HG03558 (cell line): ENCODE measurements at regions not wholly inside any gene's neighbourhood (a gene's known extent, or its start where the extent isn't known, plus 50 kb on each side); places are given as distances from the start of the nearest gene placed in this dataset.
"Not testable (repeated sequence)": the region's sequence is repeated elsewhere in the genome, so short reads cannot be mapped to it uniquely, and the experiment has no call there.

Experiments used
- ATAC-seq: cut with Tn5 transposase; IDR thresholded peaks from one replicate; pipeline ENCODE4 v1.9.1; 2021; ENCODE audit warnings: moderate number of reproducible peaks; ENCODE audit not compliant: unreplicated experiment; ENCODE audit errors: extremely low read depth

DNA sequence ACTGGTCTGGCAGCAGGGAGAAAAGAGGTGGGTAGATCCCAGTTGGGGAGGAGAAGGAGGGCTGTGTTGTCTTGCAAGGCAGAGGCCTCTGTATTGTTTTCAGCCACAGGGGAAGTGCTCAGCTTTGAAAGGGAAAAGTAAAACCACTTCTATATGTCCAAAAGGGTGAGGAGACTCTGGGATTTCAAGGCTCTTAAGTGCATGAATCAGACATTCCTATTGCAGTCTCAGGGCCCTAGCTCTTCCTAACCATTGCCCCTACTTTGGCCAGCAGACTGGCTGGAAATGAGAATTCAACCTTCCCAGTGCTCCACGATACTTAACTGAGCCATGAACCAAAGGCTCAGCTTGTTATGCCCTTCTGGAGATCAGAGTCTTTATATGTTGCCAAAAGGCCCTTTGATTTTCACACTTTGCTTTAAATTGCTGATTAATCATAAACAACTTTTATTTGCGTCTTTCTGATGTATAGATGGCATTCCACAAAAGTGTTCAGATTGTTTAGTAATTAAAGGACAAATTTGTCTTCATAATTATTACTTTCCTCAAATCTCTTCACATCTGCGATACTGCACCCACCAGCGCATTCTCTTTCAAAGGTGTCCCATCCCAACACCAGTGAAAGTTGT, 313.8 kb upstream of the MMADHC start:
- ATAC-seq, result no peak

DNA sequence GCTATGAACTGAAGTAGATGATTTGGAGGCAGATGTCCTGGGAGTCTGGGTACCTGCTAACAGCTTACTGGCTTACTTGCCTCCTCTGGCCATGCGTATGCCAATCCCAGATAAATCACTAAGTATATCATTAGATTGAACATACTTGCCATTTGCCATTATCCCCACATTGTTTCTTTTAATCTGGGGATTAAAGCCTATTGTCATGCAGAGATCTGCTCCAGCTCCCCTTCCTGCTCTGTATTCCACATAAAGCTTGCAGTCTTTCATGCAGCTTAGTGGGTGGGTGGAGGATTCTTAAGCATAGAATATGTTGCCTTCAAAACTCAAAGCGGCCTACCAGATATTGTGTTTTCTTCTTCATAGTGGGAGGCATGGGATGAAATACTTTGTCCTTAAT, 311.8 kb upstream of the MMADHC start:
- ATAC-seq, result no peak

DNA sequence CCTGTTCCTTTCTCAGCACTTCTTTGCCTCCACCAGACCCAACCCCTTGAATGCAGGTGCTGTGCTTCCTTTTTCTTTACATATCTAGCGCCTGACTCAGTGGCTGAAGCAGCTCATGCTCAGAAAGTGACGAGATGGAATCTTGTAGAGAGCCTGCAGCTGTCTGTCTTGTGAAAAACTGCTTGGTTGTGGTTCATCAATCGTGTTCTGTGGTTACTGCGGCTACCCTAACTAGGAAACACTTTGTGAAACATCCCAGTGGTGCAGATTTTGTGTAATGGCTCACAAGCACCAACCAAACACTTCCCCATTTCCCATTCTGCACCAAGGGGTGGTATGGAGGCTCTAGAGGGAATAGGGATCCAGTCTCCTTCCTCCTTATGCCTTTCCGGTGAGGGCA, 307.2 kb upstream of the MMADHC start:
- ATAC-seq, result no peak

DNA sequence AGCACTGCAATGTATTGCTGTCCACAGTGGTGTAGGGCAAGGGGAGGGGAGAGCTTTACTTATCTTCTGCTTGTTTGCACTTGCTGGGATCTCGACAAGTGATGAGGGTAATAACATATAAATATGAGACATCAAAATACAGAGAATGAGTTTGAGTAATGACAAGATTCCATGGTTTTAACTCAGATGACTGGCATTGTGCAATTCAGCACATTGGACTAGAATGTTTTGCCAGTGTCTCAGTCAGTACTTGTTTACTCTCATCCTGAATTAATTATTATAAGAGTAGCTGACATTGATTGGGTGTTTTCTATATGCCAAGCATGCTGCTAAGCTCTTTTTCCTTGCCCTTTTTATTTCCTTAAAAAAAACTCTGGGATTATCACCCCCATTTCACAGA, 306.7 kb upstream of the MMADHC start:
- ATAC-seq, result no peak

DNA sequence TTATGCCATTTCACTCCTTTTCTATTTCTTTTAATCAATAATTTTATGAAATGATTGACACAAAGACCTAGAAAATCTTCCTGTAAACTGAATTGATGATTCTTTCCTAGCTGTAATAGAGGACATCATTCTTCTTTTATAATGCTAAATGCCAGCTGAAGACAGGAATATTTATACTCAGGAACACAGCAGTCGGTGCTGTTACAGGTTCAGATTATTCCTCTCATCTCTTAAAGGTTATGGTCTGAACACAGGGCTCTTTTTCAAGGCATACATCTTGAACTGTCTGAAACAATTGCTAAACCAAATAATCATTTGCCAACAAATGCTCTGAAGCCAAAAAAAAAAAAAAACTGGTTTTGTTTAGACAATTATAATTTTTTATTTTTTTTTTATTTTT, 305.0 kb upstream of the MMADHC start:
- no peak for ATAC-seq

DNA sequence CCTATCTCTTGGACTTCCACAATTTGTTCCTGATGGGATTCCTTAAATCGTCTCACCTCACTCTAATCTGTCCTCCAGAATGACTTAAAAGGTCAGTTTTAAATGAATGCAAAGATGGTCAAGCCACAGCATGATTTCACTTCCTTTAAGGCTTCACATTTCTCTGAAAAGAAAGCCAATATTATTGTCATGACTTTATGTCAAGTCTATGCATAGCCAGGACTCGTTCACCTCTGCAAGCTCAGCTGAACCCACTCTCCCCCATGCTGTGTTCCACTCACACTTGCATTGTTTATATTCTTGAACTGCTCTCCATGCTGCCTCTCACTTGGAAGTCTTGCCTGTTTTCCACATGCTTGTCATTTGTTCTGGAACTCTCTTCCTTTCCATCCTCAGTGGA, 298.4 kb upstream of the MMADHC start:
- ATAC-seq, result no peak

DNA sequence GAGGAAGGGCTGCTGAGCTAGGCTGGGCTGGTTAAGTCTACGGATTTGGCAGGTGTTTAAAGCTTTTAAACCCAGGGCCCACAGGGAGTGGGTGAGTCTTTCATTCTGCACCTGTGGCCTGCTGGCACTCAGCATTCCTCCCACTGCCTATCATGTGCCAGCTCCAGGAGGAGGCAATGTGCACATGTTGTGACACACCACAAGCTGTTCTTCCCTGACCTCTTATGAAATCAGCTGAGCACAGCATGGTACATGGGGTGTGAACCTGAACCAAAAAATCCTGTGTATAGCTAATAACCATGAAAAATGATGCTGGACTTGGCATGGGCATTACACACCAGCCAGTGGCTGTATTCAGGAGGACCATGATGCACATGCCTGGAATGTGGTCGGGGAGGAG, 297.9 kb upstream of the MMADHC start:
- ATAC-seq, result no peak

DNA sequence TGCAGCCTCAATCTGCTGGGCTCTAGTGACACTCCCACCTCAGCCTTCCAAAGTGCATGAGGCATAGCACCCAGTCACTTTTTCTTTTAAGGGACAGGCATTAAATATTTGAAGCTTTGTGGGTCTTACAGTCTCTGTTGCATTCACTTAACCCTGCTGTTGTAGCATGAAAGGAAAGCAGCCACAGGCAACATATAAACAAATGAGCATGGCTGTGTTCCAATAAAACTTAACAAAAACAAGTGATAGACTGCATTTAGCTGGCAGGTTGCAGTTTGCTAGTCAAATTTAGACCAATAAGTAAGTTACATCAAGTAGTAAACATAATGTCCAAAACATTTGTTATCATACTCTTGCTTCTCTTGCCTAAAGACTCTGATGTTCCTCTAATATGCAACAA, 297.3 kb upstream of the MMADHC start:
- ATAC-seq, result no peak

DNA sequence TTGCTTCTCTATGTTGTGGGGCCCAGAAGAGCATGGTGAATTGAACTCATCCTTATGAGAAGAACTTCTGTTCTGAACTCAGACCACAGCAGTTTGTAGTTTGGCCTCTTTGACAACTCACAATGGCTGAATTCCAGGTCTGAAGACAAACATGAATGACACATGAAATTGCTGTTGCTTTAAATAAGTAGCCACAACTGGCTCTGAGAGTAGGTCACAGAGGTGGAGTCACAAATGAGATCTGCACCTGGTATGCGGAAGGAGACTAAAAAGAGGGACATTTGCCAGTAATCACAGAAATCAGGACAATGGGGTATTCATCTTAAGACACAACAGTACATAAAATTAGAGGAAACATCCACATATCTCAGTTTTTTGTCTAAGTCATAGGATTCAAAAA, 290.3 kb upstream of the MMADHC start:
- no peak for ATAC-seq

DNA sequence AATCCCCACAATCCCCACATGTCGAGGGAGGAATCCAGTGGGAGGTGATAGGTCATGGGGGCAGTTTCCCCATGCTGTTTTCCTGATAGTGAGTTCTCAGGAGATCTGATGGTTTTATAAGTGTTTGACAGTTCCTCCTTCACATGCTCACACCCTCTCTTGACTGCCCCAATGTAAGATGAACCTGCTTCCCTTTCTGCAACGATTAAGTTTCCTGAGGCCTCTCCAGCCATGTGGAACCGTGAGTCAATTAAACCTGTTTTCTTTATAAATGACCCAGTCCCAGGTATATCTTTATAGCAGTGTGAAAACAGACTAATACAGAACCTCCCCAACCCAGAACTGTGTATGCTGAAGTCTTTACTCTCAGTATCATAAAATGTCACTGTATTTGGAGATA, 289.5 kb upstream of the MMADHC start:
- ATAC-seq, result no peak

DNA sequence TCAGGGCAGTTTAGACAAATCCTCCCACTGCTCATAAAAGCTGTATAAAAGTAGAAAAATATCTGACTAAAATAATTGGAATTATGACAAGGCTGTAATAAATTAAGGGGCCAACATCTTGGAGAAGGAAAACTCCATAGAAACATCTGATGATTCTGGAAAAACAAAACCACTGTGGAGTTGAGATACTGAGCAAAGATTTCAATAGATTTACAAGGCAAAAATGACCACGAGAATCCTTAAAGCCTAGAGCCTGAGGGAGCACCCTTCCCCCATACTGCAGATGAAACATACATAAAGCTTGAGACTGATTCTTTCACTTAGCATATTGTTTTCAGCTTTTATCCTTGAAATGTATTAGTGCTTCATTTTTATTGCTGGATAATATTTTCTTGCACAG, 286.4 kb upstream of the MMADHC start:
- no peak for ATAC-seq

DNA sequence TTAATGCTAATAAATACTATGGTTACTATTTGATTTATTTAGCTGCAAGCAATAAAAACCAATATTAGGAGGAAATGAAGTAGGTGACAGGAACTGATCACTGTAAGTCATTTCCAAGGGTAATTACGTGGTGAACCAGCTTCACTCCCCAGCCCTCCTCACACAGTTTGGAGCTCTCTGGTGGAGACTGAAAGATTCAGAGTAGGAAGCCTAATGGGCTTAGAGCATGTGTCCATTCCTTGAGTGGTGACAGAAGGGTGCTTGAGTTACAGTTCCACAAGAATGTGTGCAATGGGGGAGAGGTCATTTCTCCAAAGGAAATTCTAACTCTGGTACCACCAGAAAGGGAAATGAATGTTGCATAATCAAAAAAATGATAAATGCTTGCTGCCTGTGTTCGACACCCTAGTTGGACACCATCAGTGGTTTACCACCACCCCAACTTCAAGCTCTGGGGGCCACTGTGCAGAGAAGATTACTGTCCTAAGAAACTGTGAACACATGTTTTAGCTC, 285.1 kb upstream of the MMADHC start:
- ATAC-seq, result no peak

DNA sequence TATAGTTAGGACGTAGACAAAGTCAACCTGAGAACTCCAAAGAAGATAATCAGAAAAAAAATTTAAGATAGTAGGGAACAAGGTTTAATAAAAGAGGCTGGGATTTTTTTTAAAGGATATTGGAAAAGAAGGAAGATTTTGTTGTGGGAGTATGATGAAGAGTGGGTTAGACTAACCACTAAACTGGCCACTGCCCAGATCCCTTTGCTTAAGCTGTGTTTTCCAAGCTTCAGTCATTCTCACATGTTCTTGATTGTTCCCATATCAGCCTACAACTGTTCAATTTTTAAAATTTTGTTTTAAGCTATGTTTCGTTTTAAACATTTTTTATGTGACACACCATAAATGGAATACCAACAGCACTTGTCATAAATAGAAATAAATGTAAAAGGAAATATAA, 284.5 kb upstream of the MMADHC start:
- ATAC-seq, result no peak

DNA sequence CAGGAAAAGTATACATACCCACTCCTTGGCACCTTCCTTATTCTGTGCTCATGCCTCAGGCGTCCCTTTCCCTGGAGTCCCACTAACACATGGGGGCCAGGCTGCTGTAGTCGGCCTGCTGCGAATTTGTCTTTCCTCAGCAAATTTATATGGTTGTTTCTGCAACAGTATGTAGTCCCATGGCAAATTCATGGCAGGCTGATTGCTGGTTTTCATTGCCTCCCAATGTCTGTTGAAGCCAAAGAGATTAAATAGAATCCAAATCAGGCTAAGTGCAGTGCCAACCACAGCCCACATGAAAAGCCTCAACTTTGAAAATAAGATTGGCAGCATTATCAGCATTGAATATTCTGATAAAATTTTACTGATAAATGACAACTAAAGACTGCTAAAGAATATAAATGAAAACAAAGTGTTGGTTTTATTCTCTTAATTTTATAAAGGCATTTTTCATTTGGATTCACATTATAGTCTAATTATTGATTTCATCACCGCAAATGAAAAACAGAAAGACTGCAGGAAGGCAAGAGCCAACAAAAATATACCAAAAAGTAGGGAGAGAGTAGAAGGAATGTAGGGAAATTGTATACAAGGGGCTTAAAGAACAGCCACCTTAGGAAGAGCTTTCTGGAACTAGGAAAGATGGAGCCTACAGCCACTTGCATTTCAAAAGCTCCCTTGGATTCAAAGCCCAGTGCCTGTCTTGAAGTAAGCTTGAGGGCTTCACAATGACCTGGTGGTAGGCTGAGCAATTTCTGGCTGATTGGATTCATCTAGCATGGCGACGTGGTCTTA, 283.7 kb upstream of the MMADHC start:
- ATAC-seq, result no peak

DNA sequence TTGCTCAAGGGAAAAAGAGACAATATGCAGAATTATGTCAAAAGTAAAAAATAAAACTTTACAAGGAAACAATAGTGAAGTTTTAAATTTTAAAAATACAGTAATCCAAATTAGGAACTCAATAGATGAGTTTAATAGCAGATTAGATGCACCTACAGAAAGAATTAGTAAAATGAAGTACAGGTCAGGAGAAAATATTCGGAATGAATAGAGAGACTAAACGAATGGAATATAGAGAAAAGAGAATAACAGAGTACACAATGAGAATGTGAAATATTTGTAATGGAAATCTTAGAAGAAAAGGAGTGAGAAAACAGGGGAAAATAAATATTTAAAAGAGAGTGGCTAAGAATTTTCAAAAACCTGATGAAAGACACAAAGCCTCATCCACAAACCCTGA, 275.7 kb upstream of the MMADHC start:
- no peak for ATAC-seq

DNA sequence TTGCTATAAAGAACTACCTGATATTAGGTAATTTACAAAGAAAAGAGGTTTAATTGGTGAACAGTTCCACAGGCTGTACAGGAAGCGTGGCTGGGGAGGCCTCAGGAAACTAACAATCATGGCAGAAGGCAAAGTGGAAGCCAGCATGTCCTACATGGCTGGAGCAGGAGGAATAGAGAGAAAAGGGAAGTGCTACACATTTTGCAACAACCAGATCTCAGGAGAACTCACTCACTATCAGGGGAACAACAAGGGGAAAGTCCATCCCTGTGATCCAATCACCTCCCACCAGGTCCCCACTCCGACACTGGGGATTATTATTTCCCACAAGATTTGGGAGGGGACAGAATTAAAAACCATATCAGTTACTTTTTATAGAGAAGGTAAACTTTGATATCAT, 273.5 kb upstream of the MMADHC start:
- no peak for ATAC-seq

DNA sequence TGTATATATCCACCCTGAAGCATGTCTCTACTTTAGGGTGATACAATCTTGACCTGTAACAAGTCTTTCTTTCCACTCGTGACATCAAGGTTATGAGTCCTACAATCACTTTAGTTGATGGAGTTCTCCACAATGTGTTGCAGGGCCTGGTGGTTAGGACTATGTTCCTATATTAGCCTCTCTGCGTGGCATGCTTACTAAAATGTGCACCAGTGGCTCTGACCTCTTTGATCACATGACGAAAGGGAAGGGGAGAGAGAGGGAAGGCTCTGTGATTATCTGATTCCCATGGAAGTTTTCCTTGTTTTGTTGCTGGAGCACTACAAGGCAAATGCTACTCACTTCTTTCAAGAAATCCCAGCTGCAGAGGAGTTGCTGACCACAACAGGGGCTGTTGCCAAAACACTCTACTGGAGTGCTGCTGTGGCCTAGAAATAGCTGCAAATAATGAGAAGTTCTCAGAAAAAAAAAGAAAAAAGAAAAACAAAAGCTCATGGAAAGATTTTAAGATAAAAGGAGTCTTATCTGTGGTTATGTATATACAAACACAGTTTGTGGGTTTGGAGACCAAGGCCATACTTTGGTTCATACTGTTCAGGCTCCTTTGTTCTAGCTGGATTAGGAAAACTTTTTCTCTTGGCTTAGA, 272.8 kb upstream of the MMADHC start:
- no peak for ATAC-seq

DNA sequence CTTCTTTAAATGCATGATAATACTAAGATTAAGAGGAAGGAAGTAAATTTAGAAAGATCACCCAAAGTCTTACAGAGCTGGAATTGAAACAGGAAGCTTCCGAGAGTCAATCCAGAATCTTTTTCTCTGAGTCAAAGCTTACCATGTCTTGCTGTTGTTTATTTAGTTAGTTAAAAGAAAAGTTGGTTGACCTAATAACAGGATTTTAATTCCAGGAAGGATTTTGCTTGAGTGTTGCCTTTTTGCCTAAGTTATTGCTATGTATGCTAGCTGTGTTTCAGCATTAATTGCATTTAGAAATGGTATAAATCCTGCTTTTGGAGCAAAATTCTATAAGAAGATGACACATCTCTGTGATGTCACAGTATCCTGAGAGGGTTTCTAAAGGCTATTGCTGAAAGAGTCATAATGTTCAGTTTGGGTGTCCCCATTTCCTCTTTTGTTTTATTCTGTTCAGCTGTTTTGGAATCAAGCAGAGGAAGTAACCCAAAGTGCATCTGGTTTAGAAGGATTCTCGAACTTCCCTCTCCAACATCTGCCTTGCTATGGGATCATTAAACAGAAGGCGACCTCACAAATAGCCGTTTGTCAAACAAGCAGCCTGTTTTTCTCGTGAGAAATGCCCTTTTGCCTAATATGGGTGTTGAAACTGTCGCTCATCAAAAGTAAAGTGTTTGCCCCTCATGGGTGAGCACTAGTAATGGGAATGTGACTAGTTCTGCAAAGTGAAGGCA, 271.5 kb upstream of the MMADHC start:
- ATAC-seq, result no peak

DNA sequence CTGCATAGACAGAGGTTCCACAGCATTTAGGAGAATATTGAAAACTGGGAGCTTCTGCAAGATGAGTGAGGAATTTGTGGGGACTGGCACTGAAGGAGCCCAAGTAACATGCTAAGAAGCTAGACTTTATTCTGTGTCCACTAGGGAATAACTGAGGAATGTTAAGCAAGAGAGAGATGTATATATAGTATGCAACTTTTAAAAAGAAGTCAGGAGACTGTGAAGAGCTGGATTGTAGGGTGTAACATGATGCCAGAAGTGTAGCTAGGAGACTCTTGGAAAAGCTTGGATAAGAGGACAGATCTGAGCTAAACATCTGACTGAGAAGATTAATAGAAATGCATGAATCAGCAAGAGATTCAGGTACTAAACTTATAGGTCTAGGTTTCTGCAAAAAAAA, 270.6 kb upstream of the MMADHC start:
- ATAC-seq, result no peak

DNA sequence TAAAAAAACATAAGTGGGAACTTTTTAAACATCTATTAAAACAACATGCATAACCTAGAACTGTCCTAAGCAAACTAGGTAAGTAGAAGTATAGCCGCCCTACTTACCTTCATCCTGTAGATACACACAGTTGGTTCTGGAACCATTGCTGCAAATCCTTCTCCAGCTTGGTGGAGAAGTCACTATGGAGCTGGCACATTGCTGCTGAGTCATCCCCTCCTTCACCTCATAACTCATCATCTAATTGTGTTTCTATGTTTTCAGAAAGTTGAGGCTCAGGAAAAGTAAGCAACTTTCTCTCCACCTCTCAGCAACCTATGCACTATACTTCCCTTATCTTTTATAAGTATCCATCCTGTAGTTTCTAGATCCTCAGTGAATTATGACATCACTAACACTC, 269.8 kb upstream of the MMADHC start:
- ATAC-seq, result no peak

DNA sequence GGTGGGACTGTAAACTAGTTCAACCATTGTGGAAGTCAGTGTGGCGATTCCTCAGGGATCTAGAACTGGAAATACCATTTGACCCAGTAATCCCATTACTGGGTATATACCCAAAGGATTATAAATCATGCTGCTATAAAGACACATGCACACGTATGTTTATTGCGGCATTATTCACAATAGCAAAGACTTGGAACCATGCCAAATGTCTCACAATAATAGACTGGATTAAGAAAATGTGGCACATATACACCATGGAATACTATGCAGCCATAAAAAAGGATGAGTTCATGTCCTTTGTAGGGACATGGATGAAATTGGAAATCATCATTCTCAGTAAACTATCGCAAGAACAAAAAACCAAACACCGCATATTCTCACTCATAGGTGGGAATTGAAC, 268.3 kb upstream of the MMADHC start:
- ATAC-seq, result not testable (repeated sequence)
